GM12872 (cell line): ENCODE measurements at regions not wholly inside any gene's neighbourhood (a gene's known extent, or its start where the extent isn't known, plus 50 kb on each side); places are given as distances from the start of the nearest gene placed in this dataset.

Experiments used
- TF ChIP-seq, protein P1 (sequence below): IDR thresholded peaks from 3 replicates; pipeline ENCODE4 v1.5.1; 2011; ENCODE audit warnings: low read depth, mild to moderate bottlenecking, low read length, moderate library complexity; ENCODE audit not compliant: insufficient read depth

GRCh38 chr2:52347292-52347691 lies 1315.4 kb upstream of the NRXN1 start:
- TF ChIP-seq, protein P1, sequence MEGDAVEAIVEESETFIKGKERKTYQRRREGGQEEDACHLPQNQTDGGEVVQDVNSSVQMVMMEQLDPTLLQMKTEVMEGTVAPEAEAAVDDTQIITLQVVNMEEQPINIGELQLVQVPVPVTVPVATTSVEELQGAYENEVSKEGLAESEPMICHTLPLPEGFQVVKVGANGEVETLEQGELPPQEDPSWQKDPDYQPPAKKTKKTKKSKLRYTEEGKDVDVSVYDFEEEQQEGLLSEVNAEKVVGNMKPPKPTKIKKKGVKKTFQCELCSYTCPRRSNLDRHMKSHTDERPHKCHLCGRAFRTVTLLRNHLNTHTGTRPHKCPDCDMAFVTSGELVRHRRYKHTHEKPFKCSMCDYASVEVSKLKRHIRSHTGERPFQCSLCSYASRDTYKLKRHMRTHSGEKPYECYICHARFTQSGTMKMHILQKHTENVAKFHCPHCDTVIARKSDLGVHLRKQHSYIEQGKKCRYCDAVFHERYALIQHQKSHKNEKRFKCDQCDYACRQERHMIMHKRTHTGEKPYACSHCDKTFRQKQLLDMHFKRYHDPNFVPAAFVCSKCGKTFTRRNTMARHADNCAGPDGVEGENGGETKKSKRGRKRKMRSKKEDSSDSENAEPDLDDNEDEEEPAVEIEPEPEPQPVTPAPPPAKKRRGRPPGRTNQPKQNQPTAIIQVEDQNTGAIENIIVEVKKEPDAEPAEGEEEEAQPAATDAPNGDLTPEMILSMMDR, result no peak

- TF ChIP-seq, protein P1, result no peak
Observed at GRCh38 chr2:52345676-52346075, 1313.7 kb upstream of the NRXN1 start.

DNA sequence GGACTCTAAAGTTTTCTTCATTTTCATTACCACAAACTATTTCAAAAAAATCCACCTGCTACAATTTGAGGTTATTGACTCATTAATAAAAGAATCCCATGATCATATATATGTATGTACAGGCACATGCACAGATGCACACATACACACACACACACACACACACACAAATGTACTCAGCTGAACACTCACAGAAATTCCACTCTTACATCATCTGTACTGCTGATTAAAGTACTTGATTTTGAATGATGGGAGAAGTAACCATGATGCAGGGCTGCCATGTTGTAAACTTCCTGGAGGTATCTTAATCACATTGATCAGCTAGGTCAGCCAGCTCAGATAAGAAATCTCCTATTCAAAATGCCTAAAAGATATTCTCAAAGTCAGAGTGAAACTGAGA lies 1313.2 kb upstream of the NRXN1 start:
- TF ChIP-seq, protein P1, result no peak

DNA sequence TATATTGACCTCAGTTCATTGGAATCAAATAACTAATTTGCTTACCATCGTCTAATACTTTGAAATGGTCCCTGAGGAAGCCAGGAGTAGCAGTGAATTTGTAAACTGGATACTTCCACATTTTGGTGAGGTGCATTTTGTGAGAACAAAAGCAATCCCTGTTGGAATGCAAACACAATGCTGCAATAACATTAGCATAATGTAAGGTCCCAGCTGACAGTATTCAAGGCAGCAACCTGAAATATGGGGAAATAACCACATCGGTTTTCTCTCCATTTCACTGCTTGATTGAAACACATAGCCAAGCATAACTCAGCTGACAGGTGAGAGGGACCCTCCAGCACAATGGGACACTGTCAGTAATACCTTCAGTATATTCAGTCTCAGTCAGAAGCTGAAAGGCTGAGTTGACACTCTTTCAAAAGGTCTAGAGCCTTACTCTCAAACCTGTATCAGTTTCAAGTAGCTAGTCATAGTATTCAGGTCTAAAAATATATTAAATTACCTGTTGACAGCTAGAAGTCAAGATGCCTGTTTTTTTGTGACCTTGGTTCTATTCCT lies 1311.9 kb upstream of the NRXN1 start:
- TF ChIP-seq, protein P1, result no peak

GRCh38 chr2:52343010-52343409 lies 1311.1 kb upstream of the NRXN1 start:
- TF ChIP-seq, protein P1, result no peak

- TF ChIP-seq, protein P1, result no peak
Observed at GRCh38 chr2:52342458-52342857, 1310.5 kb upstream of the NRXN1 start.

DNA sequence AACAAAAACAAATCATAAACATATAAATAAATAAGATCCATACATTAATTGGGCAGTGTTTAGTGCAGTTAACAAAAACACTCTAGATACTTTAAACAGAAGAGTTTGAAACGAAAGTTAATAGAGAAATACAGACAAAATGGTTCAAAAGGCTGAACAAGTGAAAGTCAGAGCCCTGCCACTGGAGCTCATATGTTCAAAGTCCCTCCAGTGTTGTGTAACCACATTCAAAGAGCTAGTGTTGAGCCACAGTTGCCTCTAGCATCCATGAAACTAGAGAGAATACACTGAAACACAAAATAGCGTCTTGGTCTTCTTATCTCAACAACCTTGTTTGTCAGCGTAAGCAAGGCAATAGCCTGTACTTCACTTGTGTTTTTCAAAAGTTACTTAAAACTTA lies 1309.8 kb upstream of the NRXN1 start:
- TF ChIP-seq, protein P1, result no peak
